GM06990 (cell line): ENCODE measurements at regions not wholly inside any gene's neighbourhood (a gene's known extent, or its start where the extent isn't known, plus 50 kb on each side); places are given as distances from the start of the nearest gene placed in this dataset.
"Not testable (repeated sequence)": the region's sequence is repeated elsewhere in the genome, so short reads cannot be mapped to it uniquely, and the experiment has no call there.

Source experiments
- DNase-seq: peaks from one replicate; pipeline ENCODE4 v3.0.0-alpha.2; 2011; ENCODE audit not compliant: insufficient read length; ENCODE audit errors: extremely low read depth
- H3K27me3 ChIP-seq: replicated peaks from 2 replicates; pipeline ENCODE4 v1.6.0; 2011; ENCODE audit warnings: low read length; ENCODE audit not compliant: control insufficient read depth, insufficient read depth
- H3K36me3 ChIP-seq: 2 replicates; pipeline ENCODE4 v1.5.1; 2011; ENCODE audit warnings: low read length; ENCODE audit not compliant: control insufficient read depth, insufficient read depth
- H3K4me3 ChIP-seq: replicated peaks from 2 replicates; pipeline ENCODE4 v1.5.1; 2011; ENCODE audit warnings: low read depth, mild to moderate bottlenecking, control low read depth, low read length
- TF ChIP-seq, protein P1 (sequence below): IDR thresholded peaks from 2 replicates; pipeline ENCODE4 v1.5.1; 2011; ENCODE audit warnings: low read length, control low read depth, mild to moderate bottlenecking, inconsistent platforms; ENCODE audit not compliant: insufficient read depth, poor library complexity, severe bottlenecking

DNA sequence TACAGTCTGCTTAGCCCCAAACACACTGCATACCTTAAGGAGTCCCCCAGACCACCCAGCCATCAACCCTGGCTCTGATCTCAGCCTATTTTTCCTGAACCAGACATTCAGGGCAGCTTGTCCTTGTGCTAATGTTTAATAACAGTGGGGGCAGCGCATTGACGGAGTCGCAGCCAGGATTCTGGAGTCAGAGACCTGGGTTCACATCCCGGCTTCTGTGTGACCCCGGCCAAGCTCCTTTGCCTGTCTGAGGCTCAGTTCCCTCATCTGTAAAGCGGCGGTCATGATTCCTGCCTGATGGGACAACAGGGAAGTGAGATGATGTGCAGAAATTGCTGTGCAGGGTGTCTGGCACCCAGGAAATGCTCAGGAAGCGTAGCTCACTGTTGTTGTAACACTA lies 63.1 kb downstream of the MATN1 start:
- DNase-seq = no peak
- H3K27me3 ChIP-seq = no peaks in the 10 kb centered on the region; the same call in 1 of the 2 replicates
- no peak overlapping the region for H3K4me3 ChIP-seq
- H3K36me3 ChIP-seq = no peaks in the 10 kb centered on the region
- TF ChIP-seq, protein P1, sequence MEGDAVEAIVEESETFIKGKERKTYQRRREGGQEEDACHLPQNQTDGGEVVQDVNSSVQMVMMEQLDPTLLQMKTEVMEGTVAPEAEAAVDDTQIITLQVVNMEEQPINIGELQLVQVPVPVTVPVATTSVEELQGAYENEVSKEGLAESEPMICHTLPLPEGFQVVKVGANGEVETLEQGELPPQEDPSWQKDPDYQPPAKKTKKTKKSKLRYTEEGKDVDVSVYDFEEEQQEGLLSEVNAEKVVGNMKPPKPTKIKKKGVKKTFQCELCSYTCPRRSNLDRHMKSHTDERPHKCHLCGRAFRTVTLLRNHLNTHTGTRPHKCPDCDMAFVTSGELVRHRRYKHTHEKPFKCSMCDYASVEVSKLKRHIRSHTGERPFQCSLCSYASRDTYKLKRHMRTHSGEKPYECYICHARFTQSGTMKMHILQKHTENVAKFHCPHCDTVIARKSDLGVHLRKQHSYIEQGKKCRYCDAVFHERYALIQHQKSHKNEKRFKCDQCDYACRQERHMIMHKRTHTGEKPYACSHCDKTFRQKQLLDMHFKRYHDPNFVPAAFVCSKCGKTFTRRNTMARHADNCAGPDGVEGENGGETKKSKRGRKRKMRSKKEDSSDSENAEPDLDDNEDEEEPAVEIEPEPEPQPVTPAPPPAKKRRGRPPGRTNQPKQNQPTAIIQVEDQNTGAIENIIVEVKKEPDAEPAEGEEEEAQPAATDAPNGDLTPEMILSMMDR = no peak

DNA sequence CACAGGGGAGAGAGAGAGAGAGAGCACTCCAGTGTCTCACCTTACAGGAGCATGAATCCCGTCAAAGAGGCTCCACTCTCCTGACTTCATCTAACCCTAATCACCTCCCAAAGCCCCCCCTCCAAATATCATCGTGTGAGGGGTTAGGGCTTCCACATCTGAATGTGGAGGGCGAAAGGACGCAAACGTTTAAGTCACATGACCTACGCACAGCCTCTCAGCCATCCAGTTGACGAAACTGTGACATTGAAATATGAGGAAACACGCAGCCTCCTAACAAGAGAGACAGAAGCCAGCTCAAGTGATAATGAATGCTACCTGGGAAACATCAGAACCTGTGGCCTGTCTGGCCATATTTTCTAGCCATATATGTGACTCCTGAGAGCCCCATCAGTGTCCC lies 63.7 kb downstream of the MATN1 start:
- TF ChIP-seq, protein P1 = no peak
- Histone ChIP-seq H3K4me3 (no peak overlapping the region), H3K27me3 (no peaks in the 10 kb centered on the region), H3K36me3 (no peaks in the 10 kb centered on the region)
- DNase-seq = no peak

DNA sequence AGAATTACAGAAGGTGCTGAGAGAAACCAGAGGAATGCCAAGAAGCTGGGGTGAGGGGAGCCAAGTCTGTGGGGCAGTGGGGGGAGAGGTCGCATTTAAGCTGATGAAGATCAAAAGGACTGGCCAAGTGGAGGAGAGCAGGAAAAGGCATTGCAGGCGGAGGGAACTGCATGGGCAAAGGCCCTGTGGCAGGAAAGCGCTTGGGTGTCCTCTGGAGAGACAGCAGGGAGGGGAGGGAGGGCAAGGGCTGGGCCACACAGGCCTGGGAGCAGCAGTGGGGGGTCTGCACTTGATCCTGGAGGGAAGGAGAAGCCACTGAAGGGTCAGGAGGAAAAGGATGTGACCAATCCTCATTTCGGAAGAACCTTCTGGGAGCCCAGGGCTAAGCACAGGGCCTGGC lies 65.0 kb downstream of the MATN1 start:
- H3K27me3 ChIP-seq, DNase-seq, H3K4me3 ChIP-seq, H3K36me3 ChIP-seq: not testable (repeated sequence)

DNA sequence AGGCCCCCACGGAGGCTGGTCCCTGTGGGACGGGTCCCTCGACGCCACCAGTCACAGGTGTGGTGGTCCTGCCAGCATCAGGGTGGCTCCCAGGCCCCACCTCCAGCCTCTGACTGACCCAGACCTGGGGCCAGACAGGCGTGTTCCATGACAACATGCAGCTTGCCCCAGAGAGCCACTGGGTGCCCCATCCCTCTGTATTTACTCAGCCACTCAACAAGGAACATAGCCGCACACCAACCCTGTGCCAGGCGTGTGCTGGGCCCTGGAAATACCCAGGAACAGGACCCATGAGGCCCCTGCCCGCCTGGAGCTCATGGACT lies 65.4 kb downstream of the MATN1 start:
- Histone ChIP-seq H3K27me3 (no peaks in the 10 kb centered on the region), H3K4me3 (no peak overlapping the region), H3K36me3 (no peaks in the 10 kb centered on the region)
- DNase-seq = no peak
- TF ChIP-seq, protein P1 = no peak

DNA sequence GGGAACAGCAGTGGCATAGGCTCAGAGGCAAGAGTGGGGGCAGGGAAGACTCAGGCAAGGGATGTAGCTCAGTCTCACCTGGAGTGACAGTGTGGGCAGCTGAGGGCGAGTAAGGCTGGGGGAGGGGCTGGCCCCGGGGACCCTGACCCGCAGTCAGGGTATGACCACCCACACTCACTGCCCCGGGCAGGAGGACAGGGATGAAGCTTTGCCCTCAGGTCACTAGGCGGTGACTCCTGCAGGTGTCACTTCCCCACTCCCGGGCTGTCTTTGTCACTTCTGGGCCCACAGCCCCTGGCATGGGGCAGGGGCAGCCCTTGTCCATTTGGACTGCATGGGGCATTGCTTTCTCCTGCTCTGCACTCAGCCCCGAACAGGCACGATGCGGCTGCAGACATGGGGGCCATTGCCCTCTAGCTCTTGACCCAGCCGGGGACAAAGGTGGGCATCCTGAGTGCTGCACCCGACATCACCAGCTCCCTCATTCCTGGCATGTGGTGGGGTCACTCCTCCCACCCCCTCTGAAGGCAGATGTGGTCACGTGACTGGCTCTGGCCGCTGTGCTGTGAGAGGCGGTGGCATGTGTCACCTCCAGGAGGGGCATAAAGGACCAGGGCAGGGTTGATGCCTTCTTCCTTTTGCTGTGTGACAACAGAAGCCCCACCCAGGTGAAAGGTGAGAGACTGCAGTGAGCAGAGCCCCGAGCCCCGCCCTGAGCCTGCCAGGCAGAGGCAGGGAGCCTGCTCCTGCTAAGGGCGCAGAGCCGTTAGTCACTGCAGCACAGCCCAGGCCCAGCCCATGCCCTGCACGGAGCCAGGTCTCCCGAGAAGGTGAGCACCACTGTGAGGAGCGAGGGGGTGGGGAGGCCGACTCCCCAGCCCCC lies 66.0 kb downstream of the MATN1 start:
- Histone ChIP-seq H3K27me3 (no peaks in the 10 kb centered on the region), H3K36me3 (no peaks in the 10 kb centered on the region), H3K4me3 (no peak overlapping the region)
- no peak for DNase-seq
- TF ChIP-seq, protein P1 = no peak

DNA sequence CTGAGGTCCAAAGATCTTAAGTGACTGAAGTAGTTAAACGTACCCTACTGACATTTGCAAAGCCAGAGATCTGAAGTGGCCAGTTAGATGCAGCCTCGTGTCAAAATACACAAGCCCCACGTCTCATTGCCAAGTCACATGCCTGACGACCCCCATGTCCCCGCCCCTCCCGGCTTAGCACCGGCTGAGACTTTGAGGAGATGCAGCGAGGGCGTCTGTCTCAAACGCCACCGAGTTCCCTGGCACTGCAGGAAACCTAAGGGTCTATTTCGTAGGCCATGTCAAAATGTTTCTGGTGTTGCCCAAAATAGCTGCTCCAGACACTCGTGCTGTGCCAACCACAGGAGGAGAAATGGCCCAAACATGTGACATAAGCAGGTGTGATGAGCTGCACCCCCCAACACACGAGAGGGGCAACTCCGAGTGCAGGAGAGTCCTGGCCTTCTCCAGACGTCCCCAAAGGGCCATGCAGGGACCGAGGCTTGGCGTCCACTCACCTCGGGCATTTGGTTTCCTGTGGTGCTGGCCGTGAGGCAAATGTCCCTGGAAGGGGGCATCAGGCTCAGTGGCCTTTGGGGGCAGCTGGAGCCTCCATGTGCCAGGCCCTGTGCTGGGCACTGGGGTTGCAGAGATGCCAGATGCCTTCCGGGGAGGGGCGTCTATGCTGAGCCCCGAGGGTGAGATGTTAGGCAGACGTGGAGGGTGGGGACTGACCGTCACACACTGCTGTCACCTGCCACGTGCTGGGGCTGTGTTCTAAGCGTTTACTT lies 67.0 kb downstream of the MATN1 start:
- Histone ChIP-seq H3K36me3 (no peaks in the 10 kb centered on the region), H3K4me3 (no peak overlapping the region), H3K27me3 (no peaks in the 10 kb centered on the region)
- TF ChIP-seq, protein P1 = no peak
- DNase-seq = no peak
